Activated naive CD4-positive, alpha-beta T cell treated with anti-CD3 and anti-CD28 coated beads, Interleukin-2, amount 50 U/mL, for 72 hours (primary cell): ENCODE measurements at regions not wholly inside any gene's neighbourhood (a gene's known extent, or its start where the extent isn't known, plus 50 kb on each side); places are given as distances from the start of the nearest gene placed in this dataset.

ENCODE experiments used
- ATAC-seq, 2 donors: fragments of 150-1000 bp; cut with Tn5 transposase; 2 replicates each; pipeline ENCODE4 v1.10.0; 2021; ENCODE audit warnings: mild to moderate bottlenecking in 2 of 2, moderate library complexity in 2 of 2
- DNase-seq, 2 donors: peaks; one replicate each; pipeline ENCODE4 v3.0.0; 2021 to 2022; ENCODE audit warnings: low spot score in 2 of 2
- H3K27ac Mint-ChIP-seq, 2 donors: one replicate each; pipeline ENCODE4 v1.8.0; 2022; ENCODE audit warnings: mild to moderate bottlenecking in 2 of 2, mixed read lengths in 2 of 2
- H3K36me3 Mint-ChIP-seq, 2 donors: one replicate each; pipeline ENCODE4 v1.8.0; 2022; ENCODE audit warnings: mixed read lengths in 2 of 2
- H3K9me3 Mint-ChIP-seq, 2 donors: one replicate each; pipeline ENCODE4 v1.8.0; 2022; ENCODE audit warnings: mixed read lengths in 2 of 2

GRCh38 chr6:2551705-2552104 lies 199.0 kb downstream of the MYLK4 start:
- Mint-ChIP-seq H3K9me3 (no peaks in the 10 kb centered on the region), H3K36me3 (peaks cover 0 to 6% of the 10 kb centered on the region in 2 donors), H3K27ac (no peak overlapping the region)
- DNase-seq (no peak), ATAC-seq (no peak)

- no peak for DNase-seq
- H3K27ac Mint-ChIP-seq, result no peak overlapping the region
- ATAC-seq, result no peak
Observed at GRCh38 chr6:2550247-2550646, 200.5 kb downstream of the MYLK4 start.

GRCh38 chr6:2549834-2550233 lies 200.9 kb downstream of the MYLK4 start:
- ATAC-seq (no peak), DNase-seq (no peak)
- Mint-ChIP-seq H3K36me3 (peaks cover 0 to 6% of the 10 kb centered on the region in 2 donors), H3K9me3 (no peaks in the 10 kb centered on the region), H3K27ac (no peak overlapping the region)

More at GRCh38 chr6:2550247-2550646, 200.5 kb downstream of the MYLK4 start:
- Mint-ChIP-seq H3K36me3 (peaks cover 0 to 6% of the 10 kb centered on the region in 2 donors), H3K9me3 (no peaks in the 10 kb centered on the region)

GRCh38 chr6:2547355-2547754 lies 203.4 kb downstream of the MYLK4 start:
- DNase-seq (no peak), ATAC-seq (no peak)
- H3K27ac Mint-ChIP-seq, result no peak overlapping the region
- H3K9me3 Mint-ChIP-seq, result no peaks in the 10 kb centered on the region
- peaks cover 0 to 6% of the 10 kb centered on the region in 2 donors for H3K36me3 Mint-ChIP-seq

GRCh38 chr6:2546901-2547300 lies 203.8 kb downstream of the MYLK4 start:
- ATAC-seq (no peak), DNase-seq (no peak)
- H3K9me3 Mint-ChIP-seq, result no peaks in the 10 kb centered on the region
- H3K27ac Mint-ChIP-seq, result no peak overlapping the region
- H3K36me3 Mint-ChIP-seq, result peaks cover 0 to 6% of the 10 kb centered on the region in 2 donors

- no peak for DNase-seq
- no peak overlapping the region for H3K27ac Mint-ChIP-seq
- no peak for ATAC-seq
- H3K9me3 Mint-ChIP-seq, result no peaks in the 10 kb centered on the region
- H3K36me3 Mint-ChIP-seq, result peaks cover 0 to 6% of the 10 kb centered on the region in 2 donors
Observed at GRCh38 chr6:2545383-2546038, 205.2 kb downstream of the MYLK4 start.

- H3K36me3 Mint-ChIP-seq, result peaks cover 0 to under 1% of the 10 kb centered on the region in 2 donors
- ATAC-seq (peak in 1 of 2 donors; percentile 20), DNase-seq (no peak)
- H3K27ac Mint-ChIP-seq, result no peak overlapping the region
- H3K9me3 Mint-ChIP-seq, result no peaks in the 10 kb centered on the region
Observed at GRCh38 chr6:2543321-2543720, 207.4 kb downstream of the MYLK4 start.

- Mint-ChIP-seq H3K27ac (no peak overlapping the region), H3K36me3 (no peaks in the 10 kb centered on the region), H3K9me3 (no peaks in the 10 kb centered on the region)
- ATAC-seq (peak; percentile 86 to 92), DNase-seq (peak in 1 of 2 donors; percentile 14)
Observed at GRCh38 chr6:2542858-2543218, 207.9 kb downstream of the MYLK4 start.

GRCh38 chr6:2542101-2542857 lies 208.4 kb downstream of the MYLK4 start:
- ATAC-seq, result no peak

GRCh38 chr6:2536451-2536850 lies 214.3 kb downstream of the MYLK4 start:
- H3K9me3 Mint-ChIP-seq, result no peaks in the 10 kb centered on the region
- H3K36me3 Mint-ChIP-seq, result no peaks in the 10 kb centered on the region
- no peak for DNase-seq
- no peak for ATAC-seq
- H3K27ac Mint-ChIP-seq, result no peak overlapping the region

More at GRCh38 chr6:2542101-2542857, 208.4 kb downstream of the MYLK4 start:
- no peak for DNase-seq
- Mint-ChIP-seq H3K27ac (no peak overlapping the region), H3K9me3 (no peaks in the 10 kb centered on the region), H3K36me3 (no peaks in the 10 kb centered on the region)

- DNase-seq, result no peak
Observed at GRCh38 chr6:2535506-2535905, 215.2 kb downstream of the MYLK4 start.

GRCh38 chr6:2534406-2535042 lies 216.2 kb downstream of the MYLK4 start:
- Mint-ChIP-seq H3K9me3 (peaks cover 0 to 10% of the 10 kb centered on the region in 2 donors), H3K36me3 (no peaks in the 10 kb centered on the region), H3K27ac (no peak overlapping the region)
- ATAC-seq (no peak), DNase-seq (no peak)

More at GRCh38 chr6:2535506-2535905, 215.2 kb downstream of the MYLK4 start:
- ATAC-seq, result no peak
- Mint-ChIP-seq H3K27ac (no peak overlapping the region), H3K36me3 (no peaks in the 10 kb centered on the region), H3K9me3 (peaks cover 0 to 5% of the 10 kb centered on the region in 2 donors)

- Mint-ChIP-seq H3K36me3 (no peaks in the 10 kb centered on the region), H3K9me3 (peaks cover 0 to 11% of the 10 kb centered on the region in 2 donors), H3K27ac (no peak overlapping the region)
- peak; percentile 43 to 78 for ATAC-seq
- no peak for DNase-seq
Observed at GRCh38 chr6:2531426-2532215, 219.1 kb downstream of the MYLK4 start.

GRCh38 chr6:2529211-2529719 lies 221.5 kb downstream of the MYLK4 start:
- peaks cover 2 to 13% of the 10 kb centered on the region in 2 donors for H3K9me3 Mint-ChIP-seq
- DNase-seq, result no peak
- no peak overlapping the region for H3K27ac Mint-ChIP-seq
- ATAC-seq, result no peak
- H3K36me3 Mint-ChIP-seq, result peaks cover 0 to 2% of the 10 kb centered on the region in 2 donors

- H3K27ac Mint-ChIP-seq, result no peak overlapping the region
- peaks cover 5 to 22% of the 10 kb centered on the region in 2 donors for H3K9me3 Mint-ChIP-seq
- peaks cover 3 to 11% of the 10 kb centered on the region in 2 donors for H3K36me3 Mint-ChIP-seq
- ATAC-seq, result no peak
- DNase-seq, result no peak
Observed at GRCh38 chr6:2528156-2528555, 222.6 kb downstream of the MYLK4 start.

- H3K9me3 Mint-ChIP-seq, result peaks cover 9 to 35% of the 10 kb centered on the region in 2 donors
- ATAC-seq (no peak), DNase-seq (no peak)
- H3K36me3 Mint-ChIP-seq, result peaks cover 8 to 17% of the 10 kb centered on the region in 2 donors
- no peak overlapping the region for H3K27ac Mint-ChIP-seq
Observed at GRCh38 chr6:2526766-2527165, 224.0 kb downstream of the MYLK4 start.
